Activated naive CD4-positive, alpha-beta T cell treated with anti-CD3 and anti-CD28 coated beads, Interleukin-2, amount 50 U/mL, for 24 hours (primary cell): ENCODE measurements at regions not wholly inside any gene's neighbourhood (a gene's known extent, or its start where the extent isn't known, plus 50 kb on each side); places are given as distances from the start of the nearest gene placed in this dataset.

Source experiments
- H3K27ac Mint-ChIP-seq: one replicate; pipeline ENCODE4 v1.8.0; 2021; ENCODE audit warnings: mild to moderate bottlenecking, mixed read lengths
- H3K27me3 Mint-ChIP-seq: one replicate; pipeline ENCODE4 v1.8.0; 2021; ENCODE audit warnings: mixed read lengths
- H3K36me3 Mint-ChIP-seq: one replicate; pipeline ENCODE4 v1.8.0; 2021; ENCODE audit warnings: mixed read lengths
- H3K4me1 Mint-ChIP-seq: one replicate; pipeline ENCODE4 v1.8.0; 2021; ENCODE audit warnings: mixed read lengths
- H3K4me3 Mint-ChIP-seq: one replicate; pipeline ENCODE4 v1.8.0; 2021; ENCODE audit warnings: mild to moderate bottlenecking, mixed read lengths
- H3K9me3 Mint-ChIP-seq: one replicate; pipeline ENCODE4 v1.8.0; 2021; ENCODE audit warnings: mixed read lengths

DNA sequence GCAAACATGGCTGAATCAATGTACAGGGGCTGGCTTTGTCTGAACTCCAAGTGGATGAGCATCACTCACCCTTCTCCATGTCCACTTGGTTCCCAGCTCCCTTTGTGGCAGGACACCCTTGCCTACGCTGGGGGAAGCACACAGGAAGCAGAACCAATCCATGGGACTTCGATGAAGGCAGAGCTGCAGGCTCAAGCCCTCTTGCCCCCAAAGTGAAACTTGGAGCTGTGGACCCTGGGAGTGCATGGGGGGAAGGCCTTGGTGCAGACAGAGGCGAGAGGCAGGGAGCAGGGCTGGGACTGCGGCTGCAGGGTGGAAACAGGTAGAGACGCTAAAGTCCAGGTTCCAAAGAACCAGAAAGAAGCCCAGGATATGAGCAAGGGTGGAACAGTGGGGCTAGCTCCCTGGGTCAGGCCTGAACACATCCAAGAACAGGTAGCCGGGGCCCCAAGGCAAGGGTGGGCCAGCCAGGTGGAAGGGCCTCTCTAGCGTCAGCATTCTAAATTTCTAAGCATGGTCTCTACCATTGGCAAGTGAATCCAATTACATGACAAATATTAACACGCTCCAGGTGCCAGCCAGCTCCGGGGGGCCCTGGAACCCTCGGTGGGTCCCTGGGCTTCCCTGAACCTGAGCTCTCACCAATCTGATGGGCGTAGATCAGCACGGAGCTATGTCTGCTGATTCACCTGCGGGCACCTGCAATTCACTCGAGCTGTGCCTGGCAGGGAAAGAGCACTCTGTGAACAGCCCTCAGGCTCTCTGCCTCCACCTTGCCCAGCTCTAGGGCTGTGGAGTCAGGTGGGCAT lies 532.8 kb downstream of the BRD1 start:
- no peaks in the 10 kb centered on the region for H3K4me1 Mint-ChIP-seq
- no peaks in the 10 kb centered on the region for H3K36me3 Mint-ChIP-seq
- H3K27me3 Mint-ChIP-seq, result peaks cover 2% of the 10 kb centered on the region
- no peak overlapping the region for H3K27ac Mint-ChIP-seq
- peaks cover 6% of the 10 kb centered on the region for H3K9me3 Mint-ChIP-seq
- no peak overlapping the region for H3K4me3 Mint-ChIP-seq

DNA sequence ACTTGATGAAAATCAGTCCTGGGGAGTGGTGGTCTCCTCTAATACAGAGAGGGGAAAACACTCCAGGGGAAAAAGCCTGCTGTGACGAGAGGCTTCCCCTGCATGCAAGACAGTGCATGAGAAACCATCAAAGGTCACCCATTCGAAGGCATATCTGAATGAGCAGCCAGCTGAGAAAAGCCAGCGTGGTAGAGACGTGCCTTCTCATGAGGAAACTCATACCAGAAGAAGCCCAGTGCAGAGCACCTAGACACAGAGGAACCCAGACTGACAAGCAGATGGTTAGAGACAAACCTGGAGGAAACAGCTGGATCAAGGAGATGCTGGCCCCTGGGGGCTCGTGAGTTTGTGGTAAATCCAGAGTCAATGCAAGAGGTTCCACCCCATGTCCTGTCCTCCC lies 534.8 kb downstream of the BRD1 start:
- Mint-ChIP-seq H3K27ac (no peak overlapping the region), H3K9me3 (peaks cover 6% of the 10 kb centered on the region), H3K4me1 (no peaks in the 10 kb centered on the region), H3K36me3 (no peaks in the 10 kb centered on the region), H3K4me3 (no peak overlapping the region), H3K27me3 (peaks cover 2% of the 10 kb centered on the region)

- Mint-ChIP-seq H3K4me3 (no peak overlapping the region), H3K27ac (no peak overlapping the region), H3K9me3 (peaks cover 6% of the 10 kb centered on the region), H3K36me3 (no peaks in the 10 kb centered on the region), H3K27me3 (peaks cover 2% of the 10 kb centered on the region), H3K4me1 (no peaks in the 10 kb centered on the region)
Observed at GRCh38 chr22:49291781-49292180, 535.9 kb downstream of the BRD1 start.

- Mint-ChIP-seq H3K27ac (no peak overlapping the region), H3K36me3 (no peaks in the 10 kb centered on the region), H3K9me3 (peaks cover 6% of the 10 kb centered on the region), H3K4me3 (no peak overlapping the region), H3K4me1 (no peaks in the 10 kb centered on the region), H3K27me3 (peaks cover 2% of the 10 kb centered on the region)
Observed at GRCh38 chr22:49291169-49291568, 536.5 kb downstream of the BRD1 start.

DNA sequence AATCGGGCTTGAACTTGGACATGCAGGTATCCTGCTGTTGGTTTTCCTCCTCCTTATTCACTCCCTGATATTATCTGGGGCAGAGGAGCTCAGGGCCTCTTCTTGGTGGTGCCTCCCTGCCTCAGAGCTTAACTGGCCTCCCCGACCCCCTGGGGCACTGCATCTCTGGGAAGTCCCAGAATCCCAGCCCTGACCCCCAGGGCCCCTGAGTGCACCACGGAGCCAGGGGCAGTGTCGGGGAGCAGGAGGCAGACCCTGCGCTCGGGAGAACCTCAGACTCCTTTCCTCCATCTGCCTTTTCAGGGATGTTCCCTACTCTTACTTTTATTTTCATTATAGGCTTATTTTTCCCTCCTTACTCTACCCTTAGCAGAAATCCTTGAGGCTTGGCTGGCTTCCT lies 537.0 kb downstream of the BRD1 start:
- Mint-ChIP-seq H3K27ac (no peak overlapping the region), H3K4me1 (no peaks in the 10 kb centered on the region), H3K4me3 (no peak overlapping the region), H3K27me3 (peaks cover 2% of the 10 kb centered on the region), H3K9me3 (peaks cover 6% of the 10 kb centered on the region), H3K36me3 (no peaks in the 10 kb centered on the region)

GRCh38 chr22:49289822-49290679 lies 537.6 kb downstream of the BRD1 start:
- no peaks in the 10 kb centered on the region for H3K4me1 Mint-ChIP-seq
- peaks cover 1% of the 10 kb centered on the region for H3K27me3 Mint-ChIP-seq
- H3K9me3 Mint-ChIP-seq, result peaks cover 6% of the 10 kb centered on the region
- H3K27ac Mint-ChIP-seq, result no peak overlapping the region
- no peaks in the 10 kb centered on the region for H3K36me3 Mint-ChIP-seq
- no peak overlapping the region for H3K4me3 Mint-ChIP-seq

- no peaks in the 10 kb centered on the region for H3K4me1 Mint-ChIP-seq
- H3K9me3 Mint-ChIP-seq, result no peaks in the 10 kb centered on the region
- H3K27me3 Mint-ChIP-seq, result peaks cover 10% of the 10 kb centered on the region
- H3K4me3 Mint-ChIP-seq, result no peak overlapping the region
- no peak overlapping the region for H3K27ac Mint-ChIP-seq
- no peaks in the 10 kb centered on the region for H3K36me3 Mint-ChIP-seq
Observed at GRCh38 chr22:49286181-49286760, 541.4 kb downstream of the BRD1 start.

GRCh38 chr22:49284931-49285330 lies 542.7 kb downstream of the BRD1 start:
- no peaks in the 10 kb centered on the region for H3K4me1 Mint-ChIP-seq
- H3K27ac Mint-ChIP-seq, result no peak overlapping the region
- peaks cover 8% of the 10 kb centered on the region for H3K9me3 Mint-ChIP-seq
- H3K4me3 Mint-ChIP-seq, result no peak overlapping the region
- H3K36me3 Mint-ChIP-seq, result no peaks in the 10 kb centered on the region
- peaks cover 14% of the 10 kb centered on the region for H3K27me3 Mint-ChIP-seq

DNA sequence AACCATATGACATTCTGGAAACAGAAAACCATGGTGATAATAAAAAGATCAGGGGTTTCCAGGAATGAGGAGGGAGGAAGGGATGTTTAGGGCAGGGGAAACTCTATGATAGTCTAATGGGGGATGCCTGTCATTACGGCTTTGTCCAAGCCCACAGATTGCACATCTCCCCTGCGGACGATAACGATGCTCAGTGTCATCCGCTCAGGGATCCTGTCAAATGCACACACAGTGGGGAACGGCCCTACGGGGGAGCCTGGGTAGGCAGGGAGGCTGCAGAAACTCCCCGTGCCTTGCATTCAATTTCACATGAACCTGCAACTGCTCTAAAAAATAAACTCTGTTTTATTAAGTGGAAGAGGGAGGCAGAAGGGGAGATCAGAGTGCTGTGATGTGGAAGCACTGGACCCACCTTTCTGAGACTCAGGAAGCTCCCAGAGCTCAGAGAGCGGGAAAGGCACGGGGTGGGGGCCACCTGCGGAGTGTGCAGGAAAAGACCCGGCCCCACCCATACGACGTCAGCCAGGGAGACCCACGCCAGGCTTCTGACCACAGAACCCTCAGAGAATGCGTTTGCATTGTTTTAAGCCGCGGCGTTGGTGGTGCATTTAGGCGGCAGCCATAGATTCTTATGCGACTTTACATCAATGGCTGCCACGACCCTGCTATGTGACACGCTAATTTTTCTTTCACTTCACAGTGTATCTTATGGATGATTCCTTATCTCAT lies 543.5 kb downstream of the BRD1 start:
- no peak overlapping the region for H3K4me3 Mint-ChIP-seq
- H3K27ac Mint-ChIP-seq, result no peak overlapping the region
- no peaks in the 10 kb centered on the region for H3K4me1 Mint-ChIP-seq
- no peaks in the 10 kb centered on the region for H3K36me3 Mint-ChIP-seq
- H3K9me3 Mint-ChIP-seq, result peaks cover 13% of the 10 kb centered on the region
- peaks cover 15% of the 10 kb centered on the region for H3K27me3 Mint-ChIP-seq

GRCh38 chr22:49282596-49282995 lies 545.1 kb downstream of the BRD1 start:
- Mint-ChIP-seq H3K27ac (no peak overlapping the region), H3K4me1 (no peaks in the 10 kb centered on the region), H3K36me3 (no peaks in the 10 kb centered on the region), H3K27me3 (peaks cover 15% of the 10 kb centered on the region), H3K9me3 (peaks cover 13% of the 10 kb centered on the region), H3K4me3 (no peak overlapping the region)

DNA sequence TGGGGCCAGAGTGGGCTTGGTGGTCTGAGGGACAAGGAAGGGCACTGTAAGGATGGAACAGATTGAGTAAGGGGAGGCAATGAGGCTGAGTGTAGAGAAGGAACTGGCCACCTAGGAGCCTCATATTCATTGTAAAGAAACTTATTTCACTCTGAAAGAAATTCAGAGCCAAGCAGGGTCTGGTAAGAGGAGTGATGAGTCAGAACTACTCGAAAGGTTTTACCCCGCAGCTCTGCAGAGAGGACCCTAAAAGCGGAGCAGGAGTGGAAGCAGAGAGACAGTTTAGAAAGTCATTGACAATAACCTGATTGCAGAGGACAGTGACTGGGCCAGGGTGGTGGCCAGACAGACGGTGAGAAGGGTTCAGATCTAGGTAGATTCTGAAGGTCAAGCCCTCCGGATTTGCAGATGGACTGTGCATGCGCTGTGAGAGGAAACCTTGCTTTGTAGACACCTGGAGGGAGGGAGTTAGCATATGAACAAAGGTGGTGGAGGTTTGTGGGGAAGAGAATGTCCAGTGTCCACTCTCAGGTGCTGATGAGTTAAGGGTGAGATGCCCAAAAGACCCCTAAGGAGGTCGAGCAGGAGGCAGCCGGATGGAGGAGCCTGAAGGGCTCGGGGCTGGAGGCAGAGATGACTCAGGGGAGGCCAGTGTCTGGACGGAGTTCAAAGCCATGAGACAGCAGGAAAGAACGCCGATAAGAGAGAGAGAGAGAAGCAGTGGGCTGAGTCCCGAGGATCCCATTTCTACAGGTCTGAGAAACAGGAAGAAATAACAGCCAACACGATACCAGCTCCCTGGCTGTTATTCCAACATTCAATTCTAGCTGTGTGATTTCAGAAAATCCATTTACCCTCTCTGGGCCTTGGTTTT lies 546.0 kb downstream of the BRD1 start:
- H3K4me3 Mint-ChIP-seq, result no peak overlapping the region
- no peak overlapping the region for H3K27ac Mint-ChIP-seq
- H3K36me3 Mint-ChIP-seq, result no peaks in the 10 kb centered on the region
- H3K9me3 Mint-ChIP-seq, result peaks cover 13% of the 10 kb centered on the region
- H3K27me3 Mint-ChIP-seq, result peaks cover 15% of the 10 kb centered on the region
- H3K4me1 Mint-ChIP-seq, result no peaks in the 10 kb centered on the region

DNA sequence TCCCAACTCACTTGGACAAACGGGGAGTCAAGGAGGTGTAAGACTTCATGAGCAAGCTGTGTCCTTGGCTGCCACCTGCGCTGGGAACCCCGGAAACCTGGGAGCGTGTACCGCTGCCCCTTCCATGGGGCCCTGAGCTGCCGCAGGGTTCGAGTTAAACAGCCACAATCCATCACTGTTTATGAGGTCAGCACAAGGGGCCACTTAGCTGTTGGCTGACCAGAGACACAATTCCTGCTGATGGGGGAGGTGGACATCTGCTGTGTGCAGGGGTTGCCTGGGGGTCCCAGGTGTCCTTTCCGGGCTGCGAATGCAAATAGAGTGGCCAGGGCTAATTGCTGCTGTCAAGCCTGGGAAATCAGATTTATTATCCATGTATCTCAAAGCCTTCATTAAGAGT lies 549.3 kb downstream of the BRD1 start:
- Mint-ChIP-seq H3K36me3 (no peaks in the 10 kb centered on the region), H3K9me3 (peaks cover 13% of the 10 kb centered on the region), H3K27ac (no peak overlapping the region), H3K27me3 (peaks cover 8% of the 10 kb centered on the region), H3K4me3 (no peak overlapping the region), H3K4me1 (no peaks in the 10 kb centered on the region)

GRCh38 chr22:49276567-49276966 lies 551.1 kb downstream of the BRD1 start:
- H3K27ac Mint-ChIP-seq, result no peak overlapping the region
- H3K27me3 Mint-ChIP-seq, result peaks cover 7% of the 10 kb centered on the region
- H3K36me3 Mint-ChIP-seq, result no peaks in the 10 kb centered on the region
- H3K9me3 Mint-ChIP-seq, result peaks cover 13% of the 10 kb centered on the region
- H3K4me3 Mint-ChIP-seq, result no peak overlapping the region
- H3K4me1 Mint-ChIP-seq, result no peaks in the 10 kb centered on the region

GRCh38 chr22:49274754-49275380 lies 552.8 kb downstream of the BRD1 start:
- peaks cover 9% of the 10 kb centered on the region for H3K27me3 Mint-ChIP-seq
- H3K4me3 Mint-ChIP-seq, result no peak overlapping the region
- peaks cover 5% of the 10 kb centered on the region for H3K9me3 Mint-ChIP-seq
- no peak overlapping the region for H3K27ac Mint-ChIP-seq
- no peaks in the 10 kb centered on the region for H3K36me3 Mint-ChIP-seq
- H3K4me1 Mint-ChIP-seq, result no peaks in the 10 kb centered on the region
